Psoas muscle (tissue), 7 donors: ENCODE measurements at regions not wholly inside any gene's neighbourhood (a gene's known extent, or its start where the extent isn't known, plus 50 kb on each side); places are given as distances from the start of the nearest gene placed in this dataset.

Experiments
- ATAC-seq, 4 donors: fragments of 200-7000 bp; cut with Tn5 transposase; one replicate each; pipeline ENCODE4 v1.9.1; 2020; ENCODE audit warnings: moderate library complexity in 3 of 4, mild to moderate bottlenecking in 2 of 4
- DNase-seq, 2 donors: peaks; one replicate each; pipeline ENCODE4 v3.0.0-alpha.2; 2020
- H3K27ac ChIP-seq: fragments of 200-600 bp; one replicate; pipeline ENCODE4 v1.8.0; 2022
- H3K27me3 ChIP-seq, 3 donors: fragments of 200-600 bp in 1 of 3; one replicate each; pipeline versions ENCODE4 v1.6.1 to v1.8.0; 2013 to 2022; ENCODE audit warnings: low read length in 2 of 3, mild to moderate bottlenecking in 2 of 3, moderate library complexity in 1 of 3; ENCODE audit not compliant: insufficient read depth in 3 of 3
- H3K36me3 ChIP-seq, 2 donors: fragments of 200-600 bp in 1 of 2; one replicate each; pipeline versions ENCODE4 v1.6.1 to v1.8.0; 2013 to 2022; ENCODE audit warnings: low read depth in 1 of 2, mild to moderate bottlenecking in 1 of 2, moderate library complexity in 1 of 2; ENCODE audit not compliant: insufficient read depth in 1 of 2
- H3K4me1 ChIP-seq: fragments of 200-600 bp; one replicate; pipeline ENCODE4 v1.8.0; 2022
- H3K4me3 ChIP-seq: fragments of 200-600 bp; one replicate; pipeline ENCODE4 v1.8.0; 2022; ENCODE audit warnings: mild to moderate bottlenecking
- H3K9me3 ChIP-seq: fragments of 200-600 bp; one replicate; pipeline ENCODE4 v1.8.0; 2022
- WGBS, 3 donors: extraction: QIAGEN DNeasy Blood & Tissue Kit; methylation state at CpG; one replicate each; pipeline versions ENCODE4 v1.1.6 to v1.1.7; 2013; 5-methylcytosine and 5-hydroxymethylcytosine counted together
- intact Hi-C, 2 donors: fragments of 100-400 bp; cut with DNase I; formaldehyde crosslinking; loops; one replicate each; pipeline versions ENCODE4 v1.11.0 to v1.14.2; 2022
- TF ChIP-seq, protein P1 (sequence below): fragments of 200-600 bp; IDR thresholded peaks from one replicate; pipeline ENCODE4 v1.8.0; 2022; ENCODE audit warnings: antibody characterized with exemption
- donor health status: healthy with polysubstance abuse.
- donor health status: DM: no; HTN: no; CAD: no; lungs with moderate emphysema.
- donor health status: Bipolar disorder and iron deficiency.
- donor health status: healthy.
- donor health status: DM: yes; HTN: yes; CAD: no.
- donor health status: DM: no; HTN: no; CAD: no.
- donor health status: DM: yes; HTN: yes; CAD: no.

DNA sequence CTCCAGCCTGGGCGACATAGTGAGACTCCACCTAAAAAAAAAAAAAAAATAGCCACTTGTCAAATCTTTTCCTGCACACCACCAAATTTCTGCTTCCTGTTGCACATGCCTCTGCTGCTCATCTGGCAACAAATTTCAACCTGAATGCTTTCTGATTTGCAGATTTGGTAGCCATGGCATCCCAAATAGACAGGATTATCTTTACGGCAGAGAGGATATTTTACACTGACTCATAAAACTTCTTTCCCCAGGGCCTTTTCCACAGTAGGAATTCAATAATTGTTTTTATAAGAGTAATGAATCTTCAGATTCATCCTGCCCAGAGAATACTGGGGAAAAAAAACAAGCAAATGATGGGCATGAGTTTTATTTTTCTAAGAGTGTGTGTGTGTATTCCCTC lies 264.6 kb downstream of the FRK start:
- no peaks in the 10 kb centered on the region for H3K27me3 ChIP-seq
- no peak overlapping the region for H3K27ac ChIP-seq
- H3K36me3 ChIP-seq = no peaks in the 10 kb centered on the region
- DNase-seq (no peak), ATAC-seq (no peak)
- 63 to 71% (median 68%) methylated on average over 2 of the region's 2 CpGs for WGBS, 3 donors
- TF ChIP-seq, protein P1, sequence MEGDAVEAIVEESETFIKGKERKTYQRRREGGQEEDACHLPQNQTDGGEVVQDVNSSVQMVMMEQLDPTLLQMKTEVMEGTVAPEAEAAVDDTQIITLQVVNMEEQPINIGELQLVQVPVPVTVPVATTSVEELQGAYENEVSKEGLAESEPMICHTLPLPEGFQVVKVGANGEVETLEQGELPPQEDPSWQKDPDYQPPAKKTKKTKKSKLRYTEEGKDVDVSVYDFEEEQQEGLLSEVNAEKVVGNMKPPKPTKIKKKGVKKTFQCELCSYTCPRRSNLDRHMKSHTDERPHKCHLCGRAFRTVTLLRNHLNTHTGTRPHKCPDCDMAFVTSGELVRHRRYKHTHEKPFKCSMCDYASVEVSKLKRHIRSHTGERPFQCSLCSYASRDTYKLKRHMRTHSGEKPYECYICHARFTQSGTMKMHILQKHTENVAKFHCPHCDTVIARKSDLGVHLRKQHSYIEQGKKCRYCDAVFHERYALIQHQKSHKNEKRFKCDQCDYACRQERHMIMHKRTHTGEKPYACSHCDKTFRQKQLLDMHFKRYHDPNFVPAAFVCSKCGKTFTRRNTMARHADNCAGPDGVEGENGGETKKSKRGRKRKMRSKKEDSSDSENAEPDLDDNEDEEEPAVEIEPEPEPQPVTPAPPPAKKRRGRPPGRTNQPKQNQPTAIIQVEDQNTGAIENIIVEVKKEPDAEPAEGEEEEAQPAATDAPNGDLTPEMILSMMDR = no peak
- H3K4me3 ChIP-seq = no peak overlapping the region
- intact Hi-C loops = no loop called here
- H3K9me3 ChIP-seq = no peaks in the 10 kb centered on the region
- H3K4me1 ChIP-seq = no peaks in the 10 kb centered on the region

DNA sequence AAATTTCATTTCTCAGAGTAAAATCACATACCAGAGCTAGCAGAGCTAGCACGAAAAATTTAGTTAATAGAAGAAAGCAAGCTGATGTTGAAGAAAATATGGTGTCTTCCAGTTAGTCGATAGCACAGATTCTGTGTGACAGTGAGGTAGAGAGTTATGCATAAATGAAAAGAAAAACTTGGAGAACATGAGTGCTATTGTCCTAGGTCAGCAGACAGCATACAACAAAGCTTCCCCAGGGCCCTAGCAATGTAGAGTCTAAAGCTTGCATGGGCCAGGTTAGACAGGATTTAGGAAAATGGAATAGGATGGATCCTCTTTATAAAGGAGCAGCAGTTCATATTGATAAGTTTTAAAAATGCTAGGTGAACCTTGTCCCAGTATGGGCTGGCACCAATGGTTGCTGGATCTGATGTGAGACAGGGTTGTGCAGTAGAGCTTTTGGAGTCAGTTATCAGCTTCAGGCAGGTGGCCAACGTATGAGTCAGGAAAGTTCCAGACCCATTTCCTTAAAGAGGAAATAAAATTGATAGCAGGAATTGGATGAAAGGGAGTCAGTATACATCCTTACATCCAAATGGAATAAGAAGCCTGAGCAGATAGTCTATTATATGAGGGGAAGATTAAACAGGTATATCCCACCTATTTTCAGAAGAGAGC lies 277.2 kb downstream of the FRK start:
- H3K9me3 ChIP-seq = no peaks in the 10 kb centered on the region
- TF ChIP-seq, protein P1 = no peak
- H3K4me3 ChIP-seq = no peak overlapping the region
- no peak overlapping the region for H3K27ac ChIP-seq
- no peaks in the 10 kb centered on the region for H3K36me3 ChIP-seq
- H3K4me1 ChIP-seq = no peaks in the 10 kb centered on the region
- DNase-seq (peak in 1 of 2 donors; percentile 7), ATAC-seq (no peak)
- no peaks in the 10 kb centered on the region for H3K27me3 ChIP-seq
- intact Hi-C loops = no loop called here
- 47 to 58% (median 55%) methylated on average over 3 of the region's 3 CpGs for WGBS, 3 donors

DNA sequence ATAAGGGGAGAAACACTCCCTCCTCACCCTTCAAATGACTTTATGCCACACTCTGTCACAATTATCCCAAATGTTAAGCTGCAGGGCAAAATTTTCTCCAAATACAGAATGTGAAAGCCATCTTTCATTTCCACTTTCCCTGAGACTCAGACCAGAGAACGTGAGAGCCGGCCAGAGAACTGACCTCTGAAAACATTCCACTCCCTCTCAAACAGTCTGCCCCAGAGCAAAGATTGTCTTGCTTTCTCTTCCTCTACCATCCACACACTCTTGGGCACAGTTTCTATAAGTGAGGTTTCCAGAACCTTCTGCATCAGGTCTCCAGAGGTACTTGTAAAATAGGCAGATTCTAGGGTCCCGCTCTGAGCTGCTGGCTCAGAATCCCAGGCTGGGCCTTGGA lies 278.1 kb downstream of the FRK start:
- Histone ChIP-seq H3K4me1 (no peaks in the 10 kb centered on the region), H3K36me3 (no peaks in the 10 kb centered on the region), H3K9me3 (no peaks in the 10 kb centered on the region), H3K4me3 (no peak overlapping the region), H3K27me3 (no peaks in the 10 kb centered on the region), H3K27ac (no peak overlapping the region)
- ATAC-seq = no peak
- no peak for DNase-seq
- TF ChIP-seq, protein P1 = no peak
- WGBS, 3 donors = 70 to 84% (median 74%) methylated on average over 3 of the region's 3 CpGs
- intact Hi-C loops = no loop called here

DNA sequence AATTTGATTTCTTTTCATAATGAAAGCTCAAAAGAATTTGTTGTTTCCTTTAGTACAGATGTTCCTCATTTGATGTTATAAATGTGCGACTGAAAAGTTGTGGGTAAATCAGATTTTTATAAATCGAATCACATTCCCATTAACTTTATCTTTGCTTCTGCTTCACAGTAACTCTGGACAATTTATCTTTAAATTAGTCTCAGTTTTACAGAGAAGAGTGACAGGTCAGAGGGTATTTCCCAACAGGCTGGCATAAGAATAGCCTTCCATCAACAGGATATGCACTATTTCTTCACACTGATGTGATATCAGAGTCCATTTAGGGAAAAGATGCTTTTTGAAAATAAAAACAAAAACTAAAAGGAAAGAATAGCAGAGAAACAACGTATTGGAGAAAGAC lies 286.9 kb downstream of the FRK start:
- no peak overlapping the region for H3K27ac ChIP-seq
- no peaks in the 10 kb centered on the region for H3K4me1 ChIP-seq
- H3K9me3 ChIP-seq = no peaks in the 10 kb centered on the region
- H3K27me3 ChIP-seq = no peaks in the 10 kb centered on the region
- no peak overlapping the region for H3K4me3 ChIP-seq
- intact Hi-C loops = no loop called here
- TF ChIP-seq, protein P1 = no peak
- no peak for DNase-seq
- H3K36me3 ChIP-seq = no peaks in the 10 kb centered on the region
- no peak for ATAC-seq
- 46 to 58% (median 47%) methylated on average over 3 of the region's 3 CpGs for WGBS, 3 donors

DNA sequence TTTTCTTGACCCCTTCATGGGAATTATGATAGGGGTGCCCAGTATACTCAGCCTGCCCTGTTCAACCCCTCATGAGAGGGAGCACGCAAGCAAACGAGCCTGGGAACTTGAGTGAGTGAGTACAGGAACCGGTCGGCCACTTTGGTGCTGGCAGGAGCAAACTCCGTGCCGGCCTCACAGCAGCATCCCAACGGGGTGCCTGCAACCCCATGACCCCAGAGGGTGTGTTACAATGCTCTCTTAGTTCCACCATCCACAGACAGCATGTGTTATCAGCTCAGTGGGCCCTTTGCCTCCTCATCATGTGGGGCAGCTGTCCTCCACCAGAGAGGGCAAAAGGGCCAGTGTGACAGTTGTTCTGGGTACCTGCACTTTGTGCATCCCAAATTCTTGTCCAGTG lies 289.8 kb downstream of the FRK start:
- DNase-seq (no peak), ATAC-seq (no peak)
- Histone ChIP-seq H3K9me3 (no peaks in the 10 kb centered on the region), H3K27ac (no peak overlapping the region), H3K4me3 (no peak overlapping the region), H3K4me1 (no peaks in the 10 kb centered on the region), H3K36me3 (no peaks in the 10 kb centered on the region), H3K27me3 (no peaks in the 10 kb centered on the region)
- TF ChIP-seq, protein P1 = no peak
- intact Hi-C loops = no loop called here
- WGBS, 3 donors = 79 to 87% (median 85%) methylated on average over 7 of the region's 7 CpGs
